IMR-90 (cell line): ENCODE measurements at regions not wholly inside any gene's neighbourhood (a gene's known extent, or its start where the extent isn't known, plus 50 kb on each side); places are given as distances from the start of the nearest gene placed in this dataset.

ENCODE experiments used
- ATAC-seq: fragments of 200-7000 bp; cut with Tn5 transposase; 2 replicates; pipeline ENCODE4 v1.9.1; 2020; ENCODE audit warnings: low read depth, mild to moderate bottlenecking, moderate library complexity
- BruUV-seq: library from RNA; stranded (reverse); fragments of 400-500 nt; replicated peaks from 2 replicates; lab custom pipeline; 2021; lab: Mats Ljungman, UMichigan
- CTCF ChIA-PET: fragments of 300-600 bp; formaldehyde crosslinking; extraction: SDS; loops from one replicate; lab custom pipeline; 2021; ENCODE audit warnings: antibody characterized with exemption; lab: Yijun Ruan, JAX
- POLR2A ChIA-PET: fragments of 300-600 bp; sonication (Branson Sonifier 250); formaldehyde crosslinking; loops from one replicate; lab custom pipeline; 2022; ENCODE audit warnings: antibody characterized with exemption; ENCODE audit not compliant: unreplicated experiment; lab: Charles Lee
- DNase-seq: peaks from one replicate; pipeline ENCODE4 v3.0.0; 2013
- H2AFZ ChIP-seq: replicated peaks from 2 replicates; pipeline ENCODE3; 2013; ENCODE audit warnings: low read length, mild to moderate bottlenecking; ENCODE audit not compliant: poor library complexity
- H2AK5ac ChIP-seq: 2 replicates; pipeline ENCODE4 v1.6.1; 2013; ENCODE audit warnings: low read depth, low read length, inconsistent platforms
- H2AK9ac ChIP-seq: replicated peaks from 2 replicates; pipeline ENCODE3; 2013; ENCODE audit warnings: mild to moderate bottlenecking, low read depth, low read length, moderate library complexity; ENCODE audit not compliant: poor library complexity
- H2BK120ac ChIP-seq: 2 replicates; pipeline ENCODE4 v1.6.1; 2013; ENCODE audit warnings: low read depth, low read length, inconsistent platforms
- H2BK15ac ChIP-seq: 3 replicates; pipeline ENCODE4 v1.6.1; 2013; ENCODE audit warnings: low read depth, low read length, inconsistent platforms
- H2BK20ac ChIP-seq: 2 replicates; pipeline ENCODE4 v1.6.1; 2013; ENCODE audit warnings: low read depth, mild to moderate bottlenecking, inconsistent platforms, low read length, moderate library complexity
- H2BK5ac ChIP-seq: 2 replicates; pipeline ENCODE4 v1.6.1; 2013; ENCODE audit warnings: mild to moderate bottlenecking, low read depth, low read length, inconsistent platforms; ENCODE audit not compliant: poor library complexity, severe bottlenecking
- H3K14ac ChIP-seq: replicated peaks from 2 replicates; pipeline ENCODE4 v1.6.1; 2013; ENCODE audit warnings: low read depth, low read length, inconsistent platforms
- H3K18ac ChIP-seq: 2 replicates; pipeline ENCODE4 v1.6.1; 2013; ENCODE audit warnings: low read depth, low read length, control low read depth
- H3K23ac ChIP-seq: 2 replicates; pipeline ENCODE4 v1.6.1; 2013; ENCODE audit warnings: low read depth, low read length, inconsistent platforms
- H3K27ac ChIP-seq: 2 replicates; pipeline ENCODE4 v1.5.1; 2013; ENCODE audit warnings: mild to moderate bottlenecking, control low read depth, low read length; ENCODE audit not compliant: insufficient read depth
- H3K27me3 ChIP-seq: 2 replicates; pipeline ENCODE4 v1.6.1; 2013; ENCODE audit warnings: low read length; ENCODE audit not compliant: control insufficient read depth, insufficient read depth
- H3K36me3 ChIP-seq: 2 replicates; pipeline ENCODE4 v1.6.1; 2013; ENCODE audit warnings: low read length, mixed read lengths; ENCODE audit not compliant: control insufficient read depth, insufficient read depth
- H3K4ac ChIP-seq: 2 replicates; pipeline ENCODE4 v1.6.1; 2013; ENCODE audit warnings: low read depth, low read length, inconsistent platforms
- H3K4me1 ChIP-seq: 2 replicates; pipeline ENCODE4 v1.6.1; 2013; ENCODE audit warnings: low read length, mixed read lengths; ENCODE audit not compliant: control insufficient read depth, insufficient read depth
- H3K4me2 ChIP-seq: 2 replicates; pipeline ENCODE4 v1.6.1; 2013; ENCODE audit warnings: low read depth, mild to moderate bottlenecking, control low read depth, low read length, moderate library complexity
- H3K4me3 ChIP-seq: 2 replicates; pipeline ENCODE4 v1.5.1; 2013; ENCODE audit warnings: low read depth, mild to moderate bottlenecking, control low read depth, low read length, moderate library complexity; ENCODE audit not compliant: insufficient read depth
- H3K56ac ChIP-seq: 2 replicates; pipeline ENCODE4 v1.6.1; 2013; ENCODE audit warnings: low read length, inconsistent platforms; ENCODE audit not compliant: insufficient read depth; ENCODE audit errors: extremely low read depth
- H3K79me1 ChIP-seq, 2 experiments: 2 replicates each; pipeline ENCODE4 v1.6.1; 2013; ENCODE audit warnings: low read length in 2 of 2, inconsistent platforms in 1 of 2, low read depth in 1 of 2
- H3K9ac ChIP-seq: 2 replicates; pipeline ENCODE4 v1.6.1; 2013; ENCODE audit warnings: low read depth, low read length, control low read depth
- H3K9me1 ChIP-seq: 2 replicates; pipeline ENCODE4 v1.6.1; 2013; ENCODE audit warnings: low read length, inconsistent platforms; ENCODE audit not compliant: insufficient read depth
- H3K9me3 ChIP-seq: 2 replicates; pipeline ENCODE4 v1.6.1; 2013; ENCODE audit warnings: low read length; ENCODE audit not compliant: control insufficient read depth, insufficient read depth
- H4K20me1 ChIP-seq: 2 replicates; pipeline ENCODE4 v1.6.1; 2013; ENCODE audit warnings: low read length, inconsistent platforms; ENCODE audit not compliant: insufficient read depth
- H4K5ac ChIP-seq: 2 replicates; pipeline ENCODE4 v1.6.1; 2013; ENCODE audit warnings: mild to moderate bottlenecking, low read depth, low read length, control low read depth
- H4K8ac ChIP-seq, 2 experiments: 2 replicates each; pipeline ENCODE4 v1.6.1; 2013; ENCODE audit warnings: low read depth in 2 of 2, low read length in 2 of 2, control low read depth in 1 of 2, inconsistent platforms in 1 of 2
- H4K91ac ChIP-seq: 2 replicates; pipeline ENCODE4 v1.6.1; 2013; ENCODE audit warnings: low read depth, low read length, inconsistent platforms; ENCODE audit not compliant: insufficient read depth
- BHLHE40 ChIP-seq: fragments of 150-350 bp; IDR thresholded peaks from 2 replicates; pipeline ENCODE4 v1.6.1; 2016; ENCODE audit warnings: mild to moderate bottlenecking, low read depth, low read length
- CEBPB ChIP-seq: IDR thresholded peaks from 2 replicates; pipeline ENCODE4 v1.6.1; 2012; ENCODE audit warnings: low read depth, low read length, improper control_type of control experiment
- CHD1 ChIP-seq: IDR thresholded peaks from 2 replicates; pipeline ENCODE4 v1.6.1; 2012; ENCODE audit warnings: low read depth, low read length, improper control_type of control experiment
- CTCF ChIP-seq: conservative IDR thresholded peaks from 2 replicates; pipeline ENCODE4 v1.5.1; 2012; ENCODE audit warnings: mild to moderate bottlenecking, low read depth, low read length, improper control_type of control experiment
- ELK1 ChIP-seq: fragments of 150-350 bp; IDR thresholded peaks from 2 replicates; pipeline ENCODE4 v1.6.1; 2016; ENCODE audit warnings: low read depth, mild to moderate bottlenecking, low read length, moderate library complexity, borderline replicate concordance
- FOS ChIP-seq: fragments of 150-350 bp; IDR thresholded peaks from 2 replicates; pipeline ENCODE4 v1.6.1; 2016; ENCODE audit warnings: low read depth, low read length
- MAFK ChIP-seq: IDR thresholded peaks from 2 replicates; pipeline ENCODE4 v1.6.1; 2012; ENCODE audit warnings: low read depth, low read length, improper control_type of control experiment
- MAZ ChIP-seq: IDR thresholded peaks from 2 replicates; pipeline ENCODE4 v1.6.1; 2012; ENCODE audit warnings: low read depth, mild to moderate bottlenecking, low read length, improper control_type of control experiment, moderate library complexity, borderline replicate concordance
- MXI1 ChIP-seq: IDR thresholded peaks from 2 replicates; pipeline ENCODE4 v1.6.1; 2012; ENCODE audit warnings: low read depth, mild to moderate bottlenecking, low read length, moderate library complexity, borderline replicate concordance
- NFE2L2 ChIP-seq: fragments of 150-350 bp; IDR thresholded peaks from 2 replicates; pipeline ENCODE4 v1.6.1; 2016; ENCODE audit warnings: low read depth, mild to moderate bottlenecking, low read length
- POLR2A ChIP-seq: IDR thresholded peaks from 2 replicates; pipeline ENCODE4 v1.6.1; 2012; ENCODE audit warnings: mild to moderate bottlenecking, low read depth, low read length
- RAD21 ChIP-seq: IDR thresholded peaks from 2 replicates; pipeline ENCODE4 v1.6.1; 2012; ENCODE audit warnings: low read length, improper control_type of control experiment
- RCOR1 ChIP-seq: IDR thresholded peaks from 2 replicates; pipeline ENCODE4 v1.6.1; 2012; ENCODE audit warnings: mild to moderate bottlenecking, low read length, improper control_type of control experiment; ENCODE audit not compliant: insufficient replicate concordance
- RFX5 ChIP-seq: IDR thresholded peaks from 2 replicates; pipeline ENCODE4 v1.8.0; 2012; ENCODE audit warnings: low read depth, mild to moderate bottlenecking, low read length, moderate library complexity
- SMC3 ChIP-seq: fragments of 150-350 bp; IDR thresholded peaks from 2 replicates; pipeline ENCODE4 v1.6.1; 2016; ENCODE audit warnings: low read depth, mild to moderate bottlenecking, antibody characterized with exemption, low read length, moderate library complexity
- USF2 ChIP-seq: fragments of 150-350 bp; IDR thresholded peaks from 2 replicates; pipeline ENCODE4 v1.6.1; 2017; ENCODE audit warnings: mild to moderate bottlenecking, antibody characterized with exemption, low read length, low read depth
- dilution Hi-C: fragments of 300-500 bp; cut with HindIII; formaldehyde crosslinking; loops from one replicate; pipeline ENCODE4 v1.14.3; 2018; ENCODE audit warnings: low sequenced_read_pairs; ENCODE audit not compliant: unreplicated experiment
- in situ Hi-C: fragments of 300-500 bp; cut with MboI; formaldehyde crosslinking; loops from 3 replicates; pipeline ENCODE4 v1.14.3; 2019; ENCODE audit warnings: low sequenced_read_pairs, inconsistent platforms, mixed read lengths
- intact Hi-C: fragments of 100-400 bp; cut with micrococcal nuclease; formaldehyde crosslinking; loops from 2 replicates; pipeline ENCODE4 v1.10.0; 2022

- POLR2A ChIA-PET = no interaction called here
- Histone ChIP-seq H3K9me1 (no peaks in the 10 kb centered on the region), H2AFZ (no peak overlapping the region), H2BK5ac (no peak overlapping the region), H3K56ac (no peak overlapping the region), H3K9me3 (peaks cover 8% of the 10 kb centered on the region), H2AK5ac (no peak overlapping the region), H2BK15ac (no peak overlapping the region), H3K18ac (no peak overlapping the region), H3K23ac (no peak overlapping the region), H2BK20ac (no peak overlapping the region), H2BK120ac (no peak overlapping the region), H3K4ac (no peak overlapping the region), H3K4me2 (no peak overlapping the region), H4K5ac (no peak overlapping the region), H2AK9ac (no peak overlapping the region), H4K91ac (no peak overlapping the region), H3K27me3 (no peaks in the 10 kb centered on the region), H3K9ac (no peak overlapping the region), H4K8ac (no peak overlapping the region), H4K20me1 (no peaks in the 10 kb centered on the region), H3K36me3 (no peaks in the 10 kb centered on the region), H3K14ac (no peak overlapping the region), H3K27ac (no peak overlapping the region), H3K79me1 (no peaks in the 10 kb centered on the region), H3K4me3 (no peak overlapping the region), H3K4me1 (no peaks in the 10 kb centered on the region)
- intact Hi-C loops = no loop called here
- no peak for DNase-seq
- TF ChIP-seq NFE2L2 = no peak
- TF ChIP-seq POLR2A = no peak
- TF ChIP-seq USF2 = no peak
- no peak for TF ChIP-seq RAD21
- TF ChIP-seq MAFK = no peak
- no peak for TF ChIP-seq CTCF
- TF ChIP-seq CHD1 = no peak
- TF ChIP-seq CEBPB = no peak
- no peak for TF ChIP-seq BHLHE40
- no peak for TF ChIP-seq MXI1
- no peak for TF ChIP-seq SMC3
- no peak for TF ChIP-seq RFX5
- TF ChIP-seq RCOR1 = no peak
- no peak for TF ChIP-seq FOS
- no peak for TF ChIP-seq MAZ
- TF ChIP-seq ELK1 = no peak
- BruUV-seq = no TSS peak
- CTCF ChIA-PET = no interaction called here
- dilution Hi-C loops = no loop called here
- in situ Hi-C loops = no loop called here
- ATAC-seq = no peak
Observed at GRCh38 chr3:26132942-26133341, 343.1 kb downstream of the OXSM start.
